ENCODE measurements at regions not wholly inside any gene's neighbourhood (a gene's known extent, or its start where the extent isn't known, plus 50 kb on each side); places are given as distances from the start of the nearest gene placed in this dataset.
"Not testable (repeated sequence)": the region's sequence is repeated elsewhere in the genome, so short reads cannot be mapped to it uniquely, and the experiment has no call there.

GRCh38 chr4:57234252-57234775 lies 124.1 kb upstream of the IGFBP7 start:
- DNase-seq (ENCODE audit: low read depth), result no peak

GRCh38 chr4:57233386-57233785 lies 123.2 kb upstream of the IGFBP7 start:
- peak; percentile 14 for DNase-seq (ENCODE audit: low read depth)

- no peak for DNase-seq (ENCODE audit: low read depth)
Measured at GRCh38 chr4:57231781-57232180, 121.6 kb upstream of the IGFBP7 start.

- no peak for DNase-seq (ENCODE audit: low read depth)
Measured at GRCh38 chr4:57220734-57221133, 110.5 kb upstream of the IGFBP7 start.

DNA sequence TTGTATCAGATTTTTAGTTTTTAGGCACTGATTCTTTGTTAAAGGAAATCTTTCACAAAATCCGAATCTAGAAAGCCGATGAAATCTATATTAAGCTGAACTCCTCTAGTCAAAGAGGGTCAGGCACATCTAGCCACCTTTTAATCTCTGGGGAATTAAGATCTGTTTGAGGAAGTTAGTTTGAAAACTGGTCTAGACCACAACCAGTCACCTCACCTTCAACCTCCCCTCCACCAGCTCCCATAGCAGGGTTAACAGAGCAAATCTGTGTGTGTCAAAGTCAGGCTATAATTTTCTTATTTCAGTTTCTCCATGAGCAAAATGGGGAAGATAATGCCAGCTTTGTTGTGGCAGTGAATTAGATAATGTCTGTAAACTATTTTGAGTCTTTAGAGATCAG lies 110.0 kb upstream of the IGFBP7 start:
- DNase-seq (ENCODE audit: low read depth), result no peak

DNA sequence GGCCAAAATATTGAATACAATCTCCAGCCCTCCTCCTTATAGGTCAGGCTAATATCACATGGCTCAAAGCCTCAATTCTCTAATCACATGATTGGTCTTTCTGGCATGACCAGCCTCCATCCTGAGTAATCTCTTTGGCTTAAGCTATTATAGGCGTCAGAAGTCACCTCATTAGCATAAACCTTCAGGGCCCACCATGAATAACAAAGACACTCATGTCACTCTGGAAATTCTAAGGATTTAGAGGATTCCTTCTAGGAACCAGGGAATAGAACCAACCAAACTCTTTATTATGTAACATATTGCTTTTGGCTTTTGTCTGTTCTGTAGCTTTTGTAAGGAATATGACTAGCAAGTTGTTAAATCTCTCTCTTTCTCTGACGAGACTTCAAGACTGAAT lies 109.2 kb upstream of the IGFBP7 start:
- DNase-seq (ENCODE audit: low read depth), result no peak

DNA sequence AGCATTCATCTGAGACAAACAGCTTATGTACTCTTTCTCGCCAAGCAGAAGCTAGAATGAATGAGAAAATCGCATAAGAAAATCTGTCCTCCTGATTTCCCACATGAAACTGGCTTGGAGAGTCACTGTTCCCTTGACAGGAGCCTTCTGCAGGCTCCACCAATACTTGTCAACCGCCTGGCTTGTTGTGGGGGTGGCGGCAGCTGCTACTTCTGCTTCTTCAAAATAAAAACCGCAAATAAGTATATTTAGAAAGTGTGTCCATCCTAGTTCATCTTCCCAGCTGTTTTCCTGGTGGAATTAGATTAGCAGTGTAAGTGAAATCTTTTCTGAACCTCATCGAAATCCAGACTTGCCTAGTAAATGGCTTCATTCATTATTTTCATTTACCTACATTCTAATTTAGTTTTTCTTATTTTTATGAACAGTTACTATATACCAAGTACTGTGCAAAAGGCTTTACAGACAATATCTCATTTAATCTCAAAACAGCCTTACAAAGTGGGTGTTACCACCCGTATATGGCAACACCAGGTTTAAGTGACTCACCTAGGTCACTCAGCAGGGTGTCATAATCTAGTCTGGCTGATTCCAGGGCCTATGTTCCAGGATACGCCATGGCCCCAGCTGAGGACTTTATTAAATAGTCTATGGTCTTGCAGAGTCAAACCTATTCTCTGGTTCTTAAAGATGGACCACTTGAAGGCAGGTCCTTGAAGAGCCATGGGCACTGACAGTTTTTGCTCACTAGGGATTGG lies 104.6 kb upstream of the IGFBP7 start:
- no peak for DNase-seq (ENCODE audit: low read depth)

- DNase-seq (ENCODE audit: low read depth), result no peak
Measured at GRCh38 chr4:57211131-57211530, 100.9 kb upstream of the IGFBP7 start.

- no peak for DNase-seq (ENCODE audit: low read depth)
Measured at GRCh38 chr4:57206172-57206571, 96.0 kb upstream of the IGFBP7 start.

- no peak for DNase-seq (ENCODE audit: low read depth)
Measured at GRCh38 chr4:57205580-57205979, 95.4 kb upstream of the IGFBP7 start.

- DNase-seq (ENCODE audit: low read depth), result no peak
Measured at GRCh38 chr4:57200799-57201327, 90.7 kb upstream of the IGFBP7 start.

DNA sequence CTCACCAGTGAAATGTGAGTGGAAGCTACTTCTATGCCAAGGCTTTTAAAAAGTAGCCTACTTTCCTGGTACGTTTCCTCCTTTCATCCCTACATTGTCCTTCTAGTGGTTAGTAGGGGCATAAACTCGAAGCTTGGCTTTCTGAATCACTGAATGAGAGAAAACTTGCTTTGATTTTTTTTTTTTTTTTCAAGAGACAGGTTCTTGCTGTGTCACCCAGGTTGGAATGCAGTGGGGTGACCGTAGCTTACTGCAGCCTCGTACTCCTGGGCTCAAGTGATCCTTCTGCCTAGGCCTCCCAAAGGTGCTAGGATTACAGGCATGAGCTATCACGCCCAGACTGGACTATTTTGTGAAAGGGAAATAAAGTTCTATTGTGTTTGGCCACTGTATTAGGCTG lies 89.1 kb upstream of the IGFBP7 start:
- DNase-seq (ENCODE audit: low read depth), result no peak

DNA sequence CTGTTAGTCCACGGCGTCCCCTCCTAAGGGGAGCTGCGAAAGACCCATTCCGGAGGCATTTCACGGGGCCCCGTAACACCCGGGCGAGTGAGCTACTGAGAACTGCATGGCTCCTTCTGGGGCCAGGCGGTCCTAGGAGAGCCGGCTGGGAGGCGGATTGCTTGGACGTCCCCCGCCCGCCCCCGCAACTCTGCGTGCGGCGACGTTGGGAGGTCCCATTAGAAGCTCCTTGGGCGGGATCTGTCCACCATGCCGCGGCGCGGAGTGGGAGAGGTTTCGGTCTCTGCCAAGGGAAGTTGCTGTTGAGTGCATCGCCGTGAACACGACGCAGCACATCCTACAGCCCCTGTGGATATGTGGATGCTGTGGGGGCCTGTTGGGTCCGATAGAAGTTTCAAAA lies 85.4 kb upstream of the IGFBP7 start:
- DNase-seq (ENCODE audit: low read depth), result no peak

- DNase-seq (ENCODE audit: low read depth), result no peak
Measured at GRCh38 chr4:57194068-57194611, 84.0 kb upstream of the IGFBP7 start.

- no peak for DNase-seq (ENCODE audit: low read depth)
Measured at GRCh38 chr4:57193209-57193810, 83.1 kb upstream of the IGFBP7 start.

DNA sequence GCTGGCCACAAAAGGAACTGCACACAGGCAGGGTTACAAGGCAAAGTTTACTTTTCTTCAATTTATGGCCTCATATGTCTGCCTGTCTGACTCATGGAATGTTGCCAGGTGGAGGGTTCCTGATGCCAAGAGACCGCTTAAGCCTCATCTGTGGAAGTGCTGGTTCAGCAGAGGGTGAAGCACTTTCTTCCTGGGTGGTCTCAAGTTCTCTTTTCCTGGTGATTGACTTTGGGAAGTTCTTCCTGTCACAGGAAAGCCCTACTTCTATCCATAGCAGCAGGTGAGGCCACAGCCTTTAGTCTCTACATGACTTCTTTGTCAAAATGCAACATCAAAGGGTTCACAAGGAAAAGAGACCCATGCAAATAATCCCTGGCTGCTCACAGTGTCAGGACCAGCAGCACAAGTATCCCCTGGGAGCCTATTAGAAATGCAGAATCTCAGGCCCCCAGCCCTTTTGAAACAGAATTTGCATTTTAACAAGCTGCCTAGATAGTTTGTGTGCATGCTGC lies 81.4 kb upstream of the IGFBP7 start:
- no peak for DNase-seq (ENCODE audit: low read depth)

GRCh38 chr4:57190601-57191481 lies 80.7 kb upstream of the IGFBP7 start:
- no peak for DNase-seq (ENCODE audit: low read depth)

GRCh38 chr4:57187246-57187645 lies 77.1 kb upstream of the IGFBP7 start:
- no peak for DNase-seq (ENCODE audit: low read depth)

DNA sequence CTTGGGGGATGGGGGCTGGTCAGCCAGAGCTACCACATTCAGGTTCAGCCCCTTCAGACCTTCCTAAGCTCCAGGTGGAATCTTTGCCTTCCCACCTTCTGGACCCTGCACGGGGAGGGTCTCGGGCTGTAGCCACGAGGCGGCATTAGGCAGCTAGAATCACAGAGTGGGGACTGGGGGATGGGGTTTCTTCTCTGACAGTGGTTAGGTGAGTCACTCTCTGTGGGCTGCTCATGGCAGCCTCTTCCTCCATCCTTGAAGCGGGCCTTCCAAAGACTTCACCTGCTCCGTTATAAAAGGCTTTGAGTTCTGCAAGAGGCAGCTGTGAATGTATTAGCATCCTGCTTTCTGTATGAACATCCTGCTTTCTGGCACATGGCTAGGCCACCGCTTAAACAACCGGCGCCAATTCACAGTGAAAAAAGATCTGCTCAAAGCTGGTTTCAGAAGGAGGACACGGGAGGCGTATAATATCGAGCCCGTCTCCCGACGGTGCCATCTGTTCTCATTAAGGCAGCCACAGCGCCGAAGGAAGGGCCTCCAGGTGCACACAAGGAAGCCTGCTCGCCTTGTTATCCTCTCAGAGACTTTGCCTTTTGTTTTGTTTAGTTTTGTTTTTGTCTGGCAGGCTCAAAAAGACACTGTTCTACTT lies 74.3 kb upstream of the IGFBP7 start:
- no peak for DNase-seq (ENCODE audit: low read depth)

DNA sequence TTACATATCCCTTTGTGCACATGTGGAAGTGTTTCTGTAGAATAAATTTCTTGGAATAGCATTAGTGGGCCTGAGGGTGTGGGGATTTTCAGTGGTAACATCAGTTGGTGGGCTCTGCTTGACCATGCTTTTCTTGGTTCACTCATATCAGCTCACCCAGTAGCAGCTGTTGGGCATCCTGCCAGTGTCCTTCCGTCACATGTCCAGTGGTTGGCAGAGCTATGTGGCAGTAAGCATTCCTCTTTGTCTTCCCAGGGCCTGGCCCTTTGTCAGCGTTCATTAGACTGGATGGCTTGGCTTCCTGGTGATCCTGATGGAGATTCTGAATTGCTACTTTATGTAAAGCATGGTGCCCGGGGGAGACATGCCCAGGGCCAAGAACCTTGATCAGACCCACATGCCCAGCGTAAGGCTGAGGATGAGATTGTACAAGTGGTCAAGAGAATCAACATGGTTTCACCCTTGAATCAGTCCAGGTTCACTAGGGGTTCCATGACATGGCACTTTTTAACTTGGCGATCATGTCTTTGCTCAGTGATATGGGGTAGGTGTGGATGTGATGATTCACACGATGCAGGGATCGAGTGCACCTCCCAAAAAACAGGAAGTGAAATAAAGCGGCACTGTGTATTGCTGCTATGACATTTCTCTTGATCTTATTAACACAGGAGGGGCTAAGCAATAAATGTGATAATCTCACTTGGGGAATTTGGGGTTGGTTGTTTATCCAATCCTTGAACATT lies 72.1 kb upstream of the IGFBP7 start:
- DNase-seq (ENCODE audit: low read depth), result no peak

DNA sequence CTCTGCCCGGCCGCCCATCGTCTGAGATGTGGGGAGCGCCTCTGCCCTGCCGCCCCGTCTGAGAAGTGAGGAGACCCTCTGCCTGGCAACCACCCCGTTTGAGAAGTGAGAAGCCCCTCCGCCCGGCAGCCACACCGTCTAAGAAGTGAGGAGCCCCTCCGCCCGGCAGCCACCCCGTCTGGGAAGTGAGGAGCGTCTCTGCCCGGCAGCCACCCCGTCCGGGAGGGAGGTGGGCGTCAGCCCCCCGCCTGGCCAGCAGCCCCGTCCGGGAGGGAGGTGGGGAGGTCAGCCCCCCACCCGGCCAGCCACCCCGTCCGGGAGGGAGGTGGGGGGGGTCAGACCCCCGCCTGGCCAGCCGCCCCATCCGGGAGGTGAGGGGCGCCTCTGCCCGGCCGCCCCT lies 63.0 kb upstream of the IGFBP7 start:
- not testable (repeated sequence) for DNase-seq (ENCODE audit: low read depth)
